ENCODE measurements at regions not wholly inside any gene's neighbourhood (a gene's known extent, or its start where the extent isn't known, plus 50 kb on each side); places are given as distances from the start of the nearest gene placed in this dataset.

DNA sequence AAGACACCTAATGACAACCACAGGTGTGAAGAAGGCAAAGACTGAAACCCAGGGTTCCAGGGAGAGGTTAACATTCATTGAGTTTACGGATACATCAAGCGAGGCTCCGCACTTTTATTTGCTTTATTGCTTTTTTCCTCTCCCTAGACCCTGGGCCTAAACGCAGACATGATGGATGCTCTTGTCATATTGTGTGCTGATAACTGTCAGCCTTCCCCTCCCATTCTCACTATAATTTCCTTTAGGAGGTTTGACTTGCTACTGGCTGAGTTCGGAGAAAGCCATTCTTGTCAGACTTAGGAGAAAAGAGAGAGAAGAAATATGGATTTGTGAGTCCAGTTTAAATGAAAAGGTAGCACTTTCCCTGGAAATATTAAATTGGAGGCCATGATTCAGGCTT is 471.6 kb downstream of the DNAH5 start:
- no peaks in the 10 kb centered on the region for H3K27me3 Mint-ChIP-seq (ENCODE audit: low read depth)
- H3K27ac Mint-ChIP-seq: no peak overlapping the region
- CTCF ChIA-PET: no interaction called here
- TF ChIP-seq HMGXB4 (CRISPR knock-in tag; IDR thresholded peaks at IDR 0.05) (no peak), SOX15 (CRISPR knock-in tag; IDR thresholded peaks at IDR 0.05) (no peak)
- 0 out of 2 replicates have a peak, but pooled peaks cover 5% of the 10 kb centered on the region for H3K4me1 Mint-ChIP-seq
- no peak for DNase-seq (ENCODE audit: low spot score)
- H3K9me3 Mint-ChIP-seq: peaks cover 23% of the 10 kb centered on the region
- ATAC-seq: no peak
- peaks cover 12% of the 10 kb centered on the region; the same call in 1 of the 2 replicates for H3K36me3 Mint-ChIP-seq
- no peak overlapping the region for H3K4me3 Mint-ChIP-seq
- POLR2A ChIA-PET: no interaction called here

GRCh38 chr5:13470975-13471374 is 473.5 kb downstream of the DNAH5 start:
- H3K9me3 Mint-ChIP-seq: peaks cover 26% of the 10 kb centered on the region
- no peak for TF ChIP-seq MXD4 (CRISPR knock-in tag; IDR thresholded peaks at IDR 0.05; ENCODE audit: borderline replicate concordance)
- TF ChIP-seq SOX15 (CRISPR knock-in tag; IDR thresholded peaks at IDR 0.05): no peak
- TF ChIP-seq, protein P1, sequence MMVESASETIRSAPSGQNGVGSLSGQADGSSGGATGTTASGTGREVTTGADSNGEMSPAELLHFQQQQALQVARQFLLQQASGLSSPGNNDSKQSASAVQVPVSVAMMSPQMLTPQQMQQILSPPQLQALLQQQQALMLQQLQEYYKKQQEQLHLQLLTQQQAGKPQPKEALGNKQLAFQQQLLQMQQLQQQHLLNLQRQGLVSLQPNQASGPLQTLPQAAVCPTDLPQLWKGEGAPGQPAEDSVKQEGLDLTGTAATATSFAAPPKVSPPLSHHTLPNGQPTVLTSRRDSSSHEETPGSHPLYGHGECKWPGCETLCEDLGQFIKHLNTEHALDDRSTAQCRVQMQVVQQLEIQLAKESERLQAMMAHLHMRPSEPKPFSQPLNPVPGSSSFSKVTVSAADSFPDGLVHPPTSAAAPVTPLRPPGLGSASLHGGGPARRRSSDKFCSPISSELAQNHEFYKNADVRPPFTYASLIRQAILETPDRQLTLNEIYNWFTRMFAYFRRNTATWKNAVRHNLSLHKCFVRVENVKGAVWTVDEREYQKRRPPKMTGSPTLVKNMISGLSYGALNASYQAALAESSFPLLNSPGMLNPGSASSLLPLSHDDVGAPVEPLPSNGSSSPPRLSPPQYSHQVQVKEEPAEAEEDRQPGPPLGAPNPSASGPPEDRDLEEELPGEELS (CRISPR knock-in tag; IDR thresholded peaks at IDR 0.05): no peak
- TF ChIP-seq, protein P2, sequence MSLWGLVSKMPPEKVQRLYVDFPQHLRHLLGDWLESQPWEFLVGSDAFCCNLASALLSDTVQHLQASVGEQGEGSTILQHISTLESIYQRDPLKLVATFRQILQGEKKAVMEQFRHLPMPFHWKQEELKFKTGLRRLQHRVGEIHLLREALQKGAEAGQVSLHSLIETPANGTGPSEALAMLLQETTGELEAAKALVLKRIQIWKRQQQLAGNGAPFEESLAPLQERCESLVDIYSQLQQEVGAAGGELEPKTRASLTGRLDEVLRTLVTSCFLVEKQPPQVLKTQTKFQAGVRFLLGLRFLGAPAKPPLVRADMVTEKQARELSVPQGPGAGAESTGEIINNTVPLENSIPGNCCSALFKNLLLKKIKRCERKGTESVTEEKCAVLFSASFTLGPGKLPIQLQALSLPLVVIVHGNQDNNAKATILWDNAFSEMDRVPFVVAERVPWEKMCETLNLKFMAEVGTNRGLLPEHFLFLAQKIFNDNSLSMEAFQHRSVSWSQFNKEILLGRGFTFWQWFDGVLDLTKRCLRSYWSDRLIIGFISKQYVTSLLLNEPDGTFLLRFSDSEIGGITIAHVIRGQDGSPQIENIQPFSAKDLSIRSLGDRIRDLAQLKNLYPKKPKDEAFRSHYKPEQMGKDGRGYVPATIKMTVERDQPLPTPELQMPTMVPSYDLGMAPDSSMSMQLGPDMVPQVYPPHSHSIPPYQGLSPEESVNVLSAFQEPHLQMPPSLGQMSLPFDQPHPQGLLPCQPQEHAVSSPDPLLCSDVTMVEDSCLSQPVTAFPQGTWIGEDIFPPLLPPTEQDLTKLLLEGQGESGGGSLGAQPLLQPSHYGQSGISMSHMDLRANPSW (CRISPR knock-in tag; conservative IDR thresholded peaks at IDR 0.05; ENCODE audit: low read depth): no peak
- TF ChIP-seq ZNF138 (CRISPR knock-in tag; conservative IDR thresholded peaks at IDR 0.05): no peak
- TF ChIP-seq, protein P3, sequence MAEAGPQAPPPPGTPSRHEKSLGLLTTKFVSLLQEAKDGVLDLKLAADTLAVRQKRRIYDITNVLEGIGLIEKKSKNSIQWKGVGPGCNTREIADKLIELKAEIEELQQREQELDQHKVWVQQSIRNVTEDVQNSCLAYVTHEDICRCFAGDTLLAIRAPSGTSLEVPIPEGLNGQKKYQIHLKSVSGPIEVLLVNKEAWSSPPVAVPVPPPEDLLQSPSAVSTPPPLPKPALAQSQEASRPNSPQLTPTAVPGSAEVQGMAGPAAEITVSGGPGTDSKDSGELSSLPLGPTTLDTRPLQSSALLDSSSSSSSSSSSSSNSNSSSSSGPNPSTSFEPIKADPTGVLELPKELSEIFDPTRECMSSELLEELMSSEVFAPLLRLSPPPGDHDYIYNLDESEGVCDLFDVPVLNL (CRISPR knock-in tag; IDR thresholded peaks at IDR 0.05; ENCODE audit: borderline replicate concordance, low read depth): no peak
- TF ChIP-seq PRRX2 (CRISPR knock-in tag; IDR thresholded peaks at IDR 0.05): no peak
- TF ChIP-seq ZBTB43 (CRISPR knock-in tag; IDR thresholded peaks at IDR 0.05): no peak
- no peaks in the 10 kb centered on the region for H3K27me3 Mint-ChIP-seq (ENCODE audit: low read depth)
- CTCF ChIA-PET: interaction anchor here (1.0 kb wide), 1 partner anchor 8 kb away, joined by 3 read pairs; no protein-coding TSS in a partner anchor
- H3K4me1 Mint-ChIP-seq: 0 out of 2 replicates have a peak, but pooled peaks cover 3% of the 10 kb centered on the region
- no peak overlapping the region for H3K27ac Mint-ChIP-seq
- H3K36me3 Mint-ChIP-seq: peaks cover 9% of the 10 kb centered on the region; the same call in 1 of the 2 replicates
- POLR2A ChIA-PET: no interaction called here
- no peak for ATAC-seq
- no peak overlapping the region for H3K4me3 Mint-ChIP-seq
- DNase-seq (ENCODE audit: low spot score): no peak

GRCh38 chr5:13470263-13470662 is 474.2 kb downstream of the DNAH5 start:
- no peak for TF ChIP-seq SOX15 (CRISPR knock-in tag; IDR thresholded peaks at IDR 0.05)
- Mint-ChIP-seq H3K27me3 (ENCODE audit: low read depth) (no peaks in the 10 kb centered on the region), H3K36me3 (peaks cover 5% of the 10 kb centered on the region; the same call in 1 of the 2 replicates), H3K9me3 (peaks cover 19% of the 10 kb centered on the region), H3K27ac (no peak overlapping the region), H3K4me3 (no peak overlapping the region), H3K4me1 (0 out of 2 replicates have a peak, but pooled peaks cover 3% of the 10 kb centered on the region)
- ATAC-seq: no peak
- DNase-seq (ENCODE audit: low spot score): no peak
- CTCF ChIA-PET: interaction anchor here (1.0 kb wide), 1 partner anchor 9 kb away, joined by 3 read pairs; no protein-coding TSS in a partner anchor
- POLR2A ChIA-PET: no interaction called here

All from WTC11 (cell line).